ENCODE measurements at regions not wholly inside any gene's neighbourhood (a gene's known extent, or its start where the extent isn't known, plus 50 kb on each side); places are given as distances from the start of the nearest gene placed in this dataset.

DNA sequence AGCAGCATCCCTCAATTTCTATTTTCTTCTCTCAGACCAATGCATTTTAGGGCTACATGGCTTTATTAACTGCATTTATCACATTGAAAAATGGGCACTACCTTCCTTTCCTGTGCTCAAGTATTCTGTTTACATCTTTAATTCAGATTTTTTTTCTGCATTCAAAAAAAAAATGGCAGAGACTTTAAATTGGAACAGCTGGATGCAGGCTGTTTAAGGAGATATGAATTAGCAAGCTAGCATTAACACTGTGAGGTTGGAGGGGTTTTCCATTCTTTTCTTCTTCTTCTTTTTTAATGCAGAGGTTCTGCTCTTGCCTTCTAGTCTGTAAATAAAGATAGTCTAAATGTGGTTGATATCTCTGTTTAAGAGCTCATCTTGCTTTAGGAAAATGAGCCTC, 242.9 kb upstream of the RBFOX1 start:
- TF ChIP-seq EZH2 (IDR thresholded peaks at IDR 0.05; ENCODE audit: insufficient read depth, poor library complexity, severe bottlenecking) (no peak), EZH2phosphoT487 (IDR thresholded peaks at IDR 0.05; ENCODE audit: insufficient read depth, low read depth) (no peak)

Measured in GM23248 (cell line).